ENCODE measurements at regions not wholly inside any gene's neighbourhood (a gene's known extent, or its start where the extent isn't known, plus 50 kb on each side); places are given as distances from the start of the nearest gene placed in this dataset.

GRCh38 chr20:50314678-50315335 lies 124.2 kb downstream of the CEBPB start:
- no peak for DNase-seq

- DNase-seq = no peak
Measured at GRCh38 chr20:50315586-50316551, 125.2 kb downstream of the CEBPB start.

- no peak for DNase-seq
Measured at GRCh38 chr20:50317116-50317515, 126.5 kb downstream of the CEBPB start.

- DNase-seq = no peak
Measured at GRCh38 chr20:50317609-50318008, 127.0 kb downstream of the CEBPB start.

- no peak for DNase-seq
Measured at GRCh38 chr20:50318710-50319109, 128.1 kb downstream of the CEBPB start.

- DNase-seq = no peak
Measured at GRCh38 chr20:50320005-50320900, 129.6 kb downstream of the CEBPB start.

GRCh38 chr20:50320901-50321796 lies 130.5 kb downstream of the CEBPB start:
- no peak for DNase-seq

GRCh38 chr20:50321797-50322480 lies 131.3 kb downstream of the CEBPB start:
- no peak for DNase-seq

- no peak for DNase-seq
Measured at GRCh38 chr20:50322703-50323131, 132.1 kb downstream of the CEBPB start.

- no peak for DNase-seq
Measured at GRCh38 chr20:50323209-50323608, 132.6 kb downstream of the CEBPB start.

- DNase-seq = no peak
Measured at GRCh38 chr20:50323777-50324775, 133.4 kb downstream of the CEBPB start.

- no peak for DNase-seq
Measured at GRCh38 chr20:50325215-50325614, 134.6 kb downstream of the CEBPB start.

GRCh38 chr20:50325651-50326050 lies 135.0 kb downstream of the CEBPB start:
- DNase-seq = no peak

GRCh38 chr20:50327666-50328065 lies 137.0 kb downstream of the CEBPB start:
- no peak for DNase-seq

- no peak for DNase-seq
Measured at GRCh38 chr20:50328222-50328979, 137.8 kb downstream of the CEBPB start.

- DNase-seq = no peak
Measured at GRCh38 chr20:50328996-50329898, 138.6 kb downstream of the CEBPB start.

- no peak for DNase-seq
Measured at GRCh38 chr20:50329981-50330503, 139.4 kb downstream of the CEBPB start.
